Heart left ventricle (tissue), 13 donors: ENCODE measurements at regions not wholly inside any gene's neighbourhood (a gene's known extent, or its start where the extent isn't known, plus 50 kb on each side); places are given as distances from the start of the nearest gene placed in this dataset.
"Not testable (repeated sequence)": the region's sequence is repeated elsewhere in the genome, so short reads cannot be mapped to it uniquely, and the experiment has no call there.

Experiments
- CTCF ChIP-seq, 12 donors: fragments of 200-600 bp; sonication (generic) in 4 of 12; IDR thresholded peaks; one replicate each; pipeline versions ENCODE4 v1.5.0 to v1.8.0; 2018 to 2022; ENCODE audit warnings: antibody characterized with exemption in 12 of 12, mild to moderate bottlenecking in 5 of 12
- POLR2A ChIP-seq, 2 donors: fragments of 450-650 bp; IDR thresholded peaks; one replicate each; pipeline ENCODE4 v1.6.1; 2017; ENCODE audit warnings: antibody characterized with exemption in 2 of 2, mild to moderate bottlenecking in 2 of 2, moderate library complexity in 2 of 2
- donor health status: ischemic (EF 13 %, LVEDD 7.1; RV severe dilation, severe dysfunction).
- donor health status: DM: no; HTN: yes; CAD: no.
- donor health status: DM: no; HTN: no; CAD: no.
- donor health status: ischemic (EF 25% LVEDD 6.9; RV normal size, moderate dysfunction).
- donor health status: ischemic (EF 25% LVEDD 5.7; RV mildly dilated, moderate dysfunction).
- donor health status: ischemic (EF 35%, LVEDD 5.7; RV mildly dilated, moderate dysfunction).
- donor health status: nonischemic (EF 11% LVEDD 7.7; RV severe dilation, severe dysfunction).
- donor health status: DM: yes; HTN: yes; CAD: no.
- donor health status: PGD.
- donor health status: ischemic (EF 29% LVEDD 5.4; RV normal size, mild dysfunction).
- donor health status: nonischemic (EF 23%, LVEDD 6.1; RV moderate dilation, normal function).

- TF ChIP-seq CTCF, POLR2A (IDR thresholded peaks at IDR 0.05): not testable (repeated sequence)
These were observed 99.1 kb upstream of the FMN2 start for GRCh38 chr1:239992566-239992965.
